Liver (tissue), 8 donors: ENCODE measurements at regions not wholly inside any gene's neighbourhood (a gene's known extent, or its start where the extent isn't known, plus 50 kb on each side); places are given as distances from the start of the nearest gene placed in this dataset.

Experiments used
- DNase-seq: peaks from one replicate; pipeline ENCODE4 v3.0.0-alpha.2; 2017; ENCODE audit warnings: low spot score
- H3K27ac ChIP-seq, 2 donors: one replicate each; pipeline ENCODE4 v1.7.0; 2013; ENCODE audit warnings: inconsistent platforms in 2 of 2, low read length in 2 of 2, control low read depth in 1 of 2, low read depth in 1 of 2, mild to moderate bottlenecking in 1 of 2
- H3K27me3 ChIP-seq, 4 donors: one replicate each; pipeline versions ENCODE4 v1.6.1 to v1.7.0; 2013; ENCODE audit warnings: low read length in 3 of 4, inconsistent platforms in 1 of 4, mild to moderate bottlenecking in 1 of 4, moderate library complexity in 1 of 4; ENCODE audit not compliant: control insufficient read depth in 4 of 4, insufficient read depth in 4 of 4
- H3K36me3 ChIP-seq, 4 donors: one replicate each; pipeline versions ENCODE4 v1.6.1 to v1.7.0; 2013; ENCODE audit warnings: low read length in 3 of 4, mild to moderate bottlenecking in 3 of 4, low read depth in 1 of 4, moderate library complexity in 1 of 4; ENCODE audit not compliant: control insufficient read depth in 4 of 4, insufficient read depth in 3 of 4
- H3K4me1 ChIP-seq, 4 donors: one replicate each; pipeline versions ENCODE4 v1.6.1 to v1.7.0; 2013; ENCODE audit warnings: low read length in 3 of 4, mild to moderate bottlenecking in 3 of 4, moderate library complexity in 1 of 4; ENCODE audit not compliant: control insufficient read depth in 4 of 4, insufficient read depth in 4 of 4
- H3K4me3 ChIP-seq, 3 donors: one replicate each; pipeline versions ENCODE4 v1.6.1 to v1.7.0; 2013; ENCODE audit warnings: low read length in 3 of 3, control low read depth in 1 of 3, low read depth in 1 of 3, mild to moderate bottlenecking in 1 of 3
- H3K9ac ChIP-seq, 2 donors: one replicate each; pipeline ENCODE4 v1.7.0; 2013; ENCODE audit warnings: low read length in 2 of 2, mild to moderate bottlenecking in 2 of 2, moderate library complexity in 2 of 2, control low read depth in 1 of 2, low read depth in 1 of 2
- H3K9me3 ChIP-seq, 4 donors: one replicate each; pipeline versions ENCODE4 v1.6.1 to v1.7.0; 2013; ENCODE audit warnings: low read length in 3 of 4; ENCODE audit not compliant: control insufficient read depth in 4 of 4
- EGR1 ChIP-seq, 2 donors: IDR thresholded peaks; 2 replicates each; pipeline ENCODE4 v1.6.1; 2016 to 2018; ENCODE audit warnings: antibody characterized with exemption in 2 of 2, low read depth in 2 of 2
- FOXA1 ChIP-seq: IDR thresholded peaks from 2 replicates; pipeline ENCODE4 v1.6.1; 2016; ENCODE audit warnings: antibody characterized with exemption
- GABPA ChIP-seq, 2 donors: IDR thresholded peaks in 1 of 2; conservative IDR thresholded peaks in 1 of 2; 2 replicates each; pipeline ENCODE4 v1.6.1; 2016; ENCODE audit warnings: antibody characterized with exemption in 2 of 2, mild to moderate bottlenecking in 1 of 2, moderate library complexity in 1 of 2
- HNF4A ChIP-seq, 2 donors: conservative IDR thresholded peaks; 2 replicates each; pipeline ENCODE4 v1.6.1; 2016; ENCODE audit warnings: antibody characterized with exemption in 2 of 2, mild to moderate bottlenecking in 2 of 2
- HNF4G ChIP-seq: IDR thresholded peaks from 2 replicates; pipeline ENCODE4 v1.6.1; 2016; ENCODE audit warnings: antibody characterized with exemption
- JUND ChIP-seq, 2 donors: IDR thresholded peaks; 2 replicates each; pipeline ENCODE4 v1.6.1; 2016; ENCODE audit warnings: antibody characterized with exemption in 2 of 2
- NR2F2 ChIP-seq: IDR thresholded peaks from 2 replicates; pipeline ENCODE4 v1.6.1; 2016; ENCODE audit warnings: antibody characterized with exemption
- RXRA ChIP-seq, 2 donors: IDR thresholded peaks; 2 replicates each; pipeline ENCODE4 v1.6.1; 2017 to 2018; ENCODE audit warnings: antibody characterized with exemption in 2 of 2, mild to moderate bottlenecking in 1 of 2
- TAF1 ChIP-seq: conservative IDR thresholded peaks from 2 replicates; pipeline ENCODE4 v1.6.1; 2016; ENCODE audit warnings: antibody characterized with exemption, mild to moderate bottlenecking
- YY1 ChIP-seq: IDR thresholded peaks from 2 replicates; pipeline ENCODE4 v1.6.1; 2016; ENCODE audit warnings: antibody characterized with exemption, mild to moderate bottlenecking
- WGBS: extraction: QIAGEN DNeasy Blood & Tissue Kit; methylation state at CpG from one replicate; pipeline ENCODE4 v1.1.7; 2013; 5-methylcytosine and 5-hydroxymethylcytosine counted together
- TF ChIP-seq, protein P1 (sequence below): IDR thresholded peaks from 2 replicates; pipeline ENCODE4 v1.6.1; 2016; ENCODE audit warnings: antibody characterized with exemption
- TF ChIP-seq, protein P2 (sequence below): IDR thresholded peaks from 2 replicates; pipeline ENCODE4 v1.6.1; 2016; ENCODE audit warnings: antibody characterized with exemption
- TF ChIP-seq, protein P3 (sequence below): fragments of 150-350 bp; IDR thresholded peaks from 2 replicates; pipeline ENCODE4 v1.5.1; 2017; ENCODE audit warnings: improper control_type of control experiment, low read depth, low read length; ENCODE audit not compliant: missing input control
- TF ChIP-seq, protein P4 (sequence below): IDR thresholded peaks from 2 replicates; pipeline ENCODE4 v1.6.1; 2016; ENCODE audit warnings: antibody characterized with exemption
- TF ChIP-seq, protein P5 (sequence below): IDR thresholded peaks from 2 replicates; pipeline ENCODE4 v1.6.1; 2016; ENCODE audit warnings: antibody characterized with exemption, mild to moderate bottlenecking
- donor health status: healthy.
- donor health status: healthy.
- donor health status: healthy.
- donor health status: healthy.
- donor health status: healthy.

DNA sequence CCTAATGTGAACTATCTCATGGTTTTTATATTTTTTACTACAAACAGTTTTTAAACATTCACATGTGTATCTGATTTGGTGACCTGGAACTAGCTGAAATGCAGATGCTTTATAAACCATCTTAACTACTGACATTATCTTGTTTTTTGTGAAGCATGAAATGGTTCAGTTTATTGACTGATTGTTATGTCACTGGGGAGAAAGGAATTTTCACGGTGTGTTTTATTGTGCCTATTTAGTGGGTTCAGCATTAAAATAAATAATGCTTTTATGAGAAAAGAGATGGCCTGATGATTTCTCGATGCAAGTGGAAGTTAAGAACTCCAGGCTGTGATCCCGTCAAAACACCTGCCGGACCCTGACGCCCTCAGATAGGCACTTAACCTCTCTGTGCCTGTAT, 79.9 kb upstream of the KIF26B start:
- Histone ChIP-seq H3K4me3 (no peak overlapping the region), H3K27ac (no peak overlapping the region), H3K27me3 (no peaks in the 10 kb centered on the region), H3K4me1 (no peaks in the 10 kb centered on the region), H3K36me3 (no peaks in the 10 kb centered on the region), H3K9me3 (no peaks in the 10 kb centered on the region), H3K9ac (no peak overlapping the region)
- TF ChIP-seq YY1 (no peak), GABPA (IDR thresholded peaks at IDR 0.05 in 1 of 2, conservative IDR thresholded peaks at IDR 0.05 in 1 of 2) (no peak), FOXA1 (no peak), TAF1 (no peak), RXRA (IDR thresholded peaks at IDR 0.05) (no peak), EGR1 (IDR thresholded peaks at IDR 0.05; ENCODE audit: low read depth in 2 of 2) (no peak), JUND (IDR thresholded peaks at IDR 0.05) (no peak)
- TF ChIP-seq, protein P1, sequence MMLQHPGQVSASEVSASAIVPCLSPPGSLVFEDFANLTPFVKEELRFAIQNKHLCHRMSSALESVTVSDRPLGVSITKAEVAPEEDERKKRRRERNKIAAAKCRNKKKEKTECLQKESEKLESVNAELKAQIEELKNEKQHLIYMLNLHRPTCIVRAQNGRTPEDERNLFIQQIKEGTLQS = no peak
- TF ChIP-seq, protein P2, sequence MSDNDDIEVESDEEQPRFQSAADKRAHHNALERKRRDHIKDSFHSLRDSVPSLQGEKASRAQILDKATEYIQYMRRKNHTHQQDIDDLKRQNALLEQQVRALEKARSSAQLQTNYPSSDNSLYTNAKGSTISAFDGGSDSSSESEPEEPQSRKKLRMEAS = no peak
- TF ChIP-seq, protein P3, sequence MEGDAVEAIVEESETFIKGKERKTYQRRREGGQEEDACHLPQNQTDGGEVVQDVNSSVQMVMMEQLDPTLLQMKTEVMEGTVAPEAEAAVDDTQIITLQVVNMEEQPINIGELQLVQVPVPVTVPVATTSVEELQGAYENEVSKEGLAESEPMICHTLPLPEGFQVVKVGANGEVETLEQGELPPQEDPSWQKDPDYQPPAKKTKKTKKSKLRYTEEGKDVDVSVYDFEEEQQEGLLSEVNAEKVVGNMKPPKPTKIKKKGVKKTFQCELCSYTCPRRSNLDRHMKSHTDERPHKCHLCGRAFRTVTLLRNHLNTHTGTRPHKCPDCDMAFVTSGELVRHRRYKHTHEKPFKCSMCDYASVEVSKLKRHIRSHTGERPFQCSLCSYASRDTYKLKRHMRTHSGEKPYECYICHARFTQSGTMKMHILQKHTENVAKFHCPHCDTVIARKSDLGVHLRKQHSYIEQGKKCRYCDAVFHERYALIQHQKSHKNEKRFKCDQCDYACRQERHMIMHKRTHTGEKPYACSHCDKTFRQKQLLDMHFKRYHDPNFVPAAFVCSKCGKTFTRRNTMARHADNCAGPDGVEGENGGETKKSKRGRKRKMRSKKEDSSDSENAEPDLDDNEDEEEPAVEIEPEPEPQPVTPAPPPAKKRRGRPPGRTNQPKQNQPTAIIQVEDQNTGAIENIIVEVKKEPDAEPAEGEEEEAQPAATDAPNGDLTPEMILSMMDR = no peak
- DNase-seq = no peak
- WGBS = 91% methylated on average over 5 of the region's 5 CpGs

DNA sequence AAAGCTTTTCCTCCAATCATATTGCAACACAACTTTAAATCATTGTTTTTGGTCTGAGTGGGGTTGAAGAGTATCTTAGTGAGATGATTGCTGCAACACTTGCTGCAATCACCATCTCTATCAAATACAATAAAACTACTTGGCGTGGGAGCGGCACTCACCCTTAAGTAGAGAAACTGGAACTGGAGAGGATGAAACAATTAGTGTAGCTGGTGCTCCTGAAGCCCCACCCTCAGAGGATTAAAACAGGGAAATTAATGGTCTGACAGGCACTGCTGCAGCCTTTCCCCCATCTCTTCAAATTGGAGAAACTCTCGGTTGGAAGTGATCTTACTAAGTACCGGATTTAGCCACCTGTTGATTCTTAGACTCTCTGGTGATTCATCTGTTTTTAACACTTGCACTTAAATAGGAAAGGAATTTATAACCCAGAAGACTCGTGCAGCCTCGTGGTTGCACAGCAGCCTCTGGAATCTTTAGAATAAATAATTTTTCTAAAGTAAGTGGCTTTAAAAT, 80.5 kb upstream of the KIF26B start:
- H3K4me1 ChIP-seq = no peaks in the 10 kb centered on the region
- WGBS = 81% methylated on average over 6 of the region's 6 CpGs
- no peak overlapping the region for H3K4me3 ChIP-seq
- no peak overlapping the region for H3K9ac ChIP-seq
- H3K27me3 ChIP-seq = no peaks in the 10 kb centered on the region
- no peak overlapping the region for H3K27ac ChIP-seq
- H3K36me3 ChIP-seq = no peaks in the 10 kb centered on the region
- H3K9me3 ChIP-seq = no peaks in the 10 kb centered on the region
- no peak for TF ChIP-seq RXRA (IDR thresholded peaks at IDR 0.05)
- no peak for TF ChIP-seq HNF4A (conservative IDR thresholded peaks at IDR 0.05)
- TF ChIP-seq, protein P2 = no peak
- TF ChIP-seq, protein P3 = no peak
- no peak for TF ChIP-seq YY1
- TF ChIP-seq JUND (IDR thresholded peaks at IDR 0.05) = no peak
- TF ChIP-seq FOXA1 = no peak
- no peak for TF ChIP-seq NR2F2
- TF ChIP-seq, protein P4, sequence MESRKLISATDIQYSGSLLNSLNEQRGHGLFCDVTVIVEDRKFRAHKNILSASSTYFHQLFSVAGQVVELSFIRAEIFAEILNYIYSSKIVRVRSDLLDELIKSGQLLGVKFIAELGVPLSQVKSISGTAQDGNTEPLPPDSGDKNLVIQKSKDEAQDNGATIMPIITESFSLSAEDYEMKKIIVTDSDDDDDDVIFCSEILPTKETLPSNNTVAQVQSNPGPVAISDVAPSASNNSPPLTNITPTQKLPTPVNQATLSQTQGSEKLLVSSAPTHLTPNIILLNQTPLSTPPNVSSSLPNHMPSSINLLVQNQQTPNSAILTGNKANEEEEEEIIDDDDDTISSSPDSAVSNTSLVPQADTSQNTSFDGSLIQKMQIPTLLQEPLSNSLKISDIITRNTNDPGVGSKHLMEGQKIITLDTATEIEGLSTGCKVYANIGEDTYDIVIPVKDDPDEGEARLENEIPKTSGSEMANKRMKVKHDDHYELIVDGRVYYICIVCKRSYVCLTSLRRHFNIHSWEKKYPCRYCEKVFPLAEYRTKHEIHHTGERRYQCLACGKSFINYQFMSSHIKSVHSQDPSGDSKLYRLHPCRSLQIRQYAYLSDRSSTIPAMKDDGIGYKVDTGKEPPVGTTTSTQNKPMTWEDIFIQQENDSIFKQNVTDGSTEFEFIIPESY = no peak
- TF ChIP-seq, protein P5, sequence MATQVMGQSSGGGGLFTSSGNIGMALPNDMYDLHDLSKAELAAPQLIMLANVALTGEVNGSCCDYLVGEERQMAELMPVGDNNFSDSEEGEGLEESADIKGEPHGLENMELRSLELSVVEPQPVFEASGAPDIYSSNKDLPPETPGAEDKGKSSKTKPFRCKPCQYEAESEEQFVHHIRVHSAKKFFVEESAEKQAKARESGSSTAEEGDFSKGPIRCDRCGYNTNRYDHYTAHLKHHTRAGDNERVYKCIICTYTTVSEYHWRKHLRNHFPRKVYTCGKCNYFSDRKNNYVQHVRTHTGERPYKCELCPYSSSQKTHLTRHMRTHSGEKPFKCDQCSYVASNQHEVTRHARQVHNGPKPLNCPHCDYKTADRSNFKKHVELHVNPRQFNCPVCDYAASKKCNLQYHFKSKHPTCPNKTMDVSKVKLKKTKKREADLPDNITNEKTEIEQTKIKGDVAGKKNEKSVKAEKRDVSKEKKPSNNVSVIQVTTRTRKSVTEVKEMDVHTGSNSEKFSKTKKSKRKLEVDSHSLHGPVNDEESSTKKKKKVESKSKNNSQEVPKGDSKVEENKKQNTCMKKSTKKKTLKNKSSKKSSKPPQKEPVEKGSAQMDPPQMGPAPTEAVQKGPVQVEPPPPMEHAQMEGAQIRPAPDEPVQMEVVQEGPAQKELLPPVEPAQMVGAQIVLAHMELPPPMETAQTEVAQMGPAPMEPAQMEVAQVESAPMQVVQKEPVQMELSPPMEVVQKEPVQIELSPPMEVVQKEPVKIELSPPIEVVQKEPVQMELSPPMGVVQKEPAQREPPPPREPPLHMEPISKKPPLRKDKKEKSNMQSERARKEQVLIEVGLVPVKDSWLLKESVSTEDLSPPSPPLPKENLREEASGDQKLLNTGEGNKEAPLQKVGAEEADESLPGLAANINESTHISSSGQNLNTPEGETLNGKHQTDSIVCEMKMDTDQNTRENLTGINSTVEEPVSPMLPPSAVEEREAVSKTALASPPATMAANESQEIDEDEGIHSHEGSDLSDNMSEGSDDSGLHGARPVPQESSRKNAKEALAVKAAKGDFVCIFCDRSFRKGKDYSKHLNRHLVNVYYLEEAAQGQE = no peak
- no peak for TF ChIP-seq HNF4G
- TF ChIP-seq EGR1 (IDR thresholded peaks at IDR 0.05; ENCODE audit: low read depth in 2 of 2) = no peak
- TF ChIP-seq, protein P1 = no peak
- DNase-seq = no peak
